COLO829 (cell line): ENCODE measurements at regions not wholly inside any gene's neighbourhood (a gene's known extent, or its start where the extent isn't known, plus 50 kb on each side); places are given as distances from the start of the nearest gene placed in this dataset.
"Not testable (repeated sequence)": the region's sequence is repeated elsewhere in the genome, so short reads cannot be mapped to it uniquely, and the experiment has no call there.

Source experiments
- DNase-seq: peaks from one replicate; pipeline ENCODE4 v3.0.0; 2012; ENCODE audit warnings: low spot score

DNA sequence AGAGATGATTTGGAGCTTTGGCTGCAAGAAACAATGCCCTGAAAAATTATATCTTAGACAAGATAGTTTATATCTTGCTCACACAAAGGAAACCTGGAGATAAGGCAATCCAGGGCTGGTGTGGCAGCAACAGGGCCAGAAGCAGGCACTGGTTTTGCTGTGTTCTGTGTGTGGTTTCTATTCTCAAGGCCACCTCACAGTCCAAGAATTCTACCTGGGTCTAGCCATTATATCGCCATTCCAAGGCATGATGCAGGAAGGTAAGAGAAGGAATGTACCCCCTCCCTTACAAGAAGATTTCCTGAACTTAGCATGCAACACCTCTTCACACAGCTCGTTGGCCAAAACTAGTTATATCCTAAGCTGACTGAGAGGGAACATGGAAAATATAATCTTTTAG, 74.5 kb upstream of the MEGF10 start:
- DNase-seq = no peak

DNA sequence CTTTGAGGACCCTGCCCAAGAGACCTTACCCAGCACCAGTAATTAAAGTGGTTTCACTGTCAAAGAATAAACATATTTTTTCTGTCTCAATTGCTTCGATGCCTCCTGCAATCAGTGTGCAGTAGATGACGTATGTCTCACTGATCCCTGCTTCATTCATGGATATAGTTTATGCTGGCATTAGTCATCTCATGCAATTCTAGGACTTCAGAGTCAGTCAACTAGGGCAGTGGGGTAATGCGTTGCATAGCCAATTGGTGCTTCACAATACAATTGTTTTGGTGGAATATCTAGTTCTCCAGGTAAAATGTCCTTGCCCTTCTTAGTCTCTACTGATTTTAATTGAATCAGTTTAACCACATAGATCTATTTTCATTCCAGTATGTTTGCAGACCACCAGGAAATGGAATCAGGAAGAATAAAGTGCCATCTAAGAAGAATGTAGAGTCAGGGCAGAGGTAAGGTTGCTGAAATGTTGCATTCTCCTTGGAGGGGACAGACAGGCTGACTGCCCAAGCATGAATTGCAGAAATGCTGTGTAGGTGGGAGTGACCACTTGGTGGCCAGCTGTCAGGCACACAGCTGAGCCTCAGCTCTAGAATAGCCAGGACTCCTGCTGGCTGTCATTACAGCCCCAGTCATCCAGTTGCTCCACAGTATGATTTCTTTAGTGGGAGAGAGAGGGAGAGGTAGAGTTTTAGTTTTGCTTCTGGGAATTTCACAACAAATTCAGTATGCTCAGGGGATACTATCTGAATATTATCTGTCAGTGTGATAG, 73.5 kb upstream of the MEGF10 start:
- DNase-seq = no peak

DNA sequence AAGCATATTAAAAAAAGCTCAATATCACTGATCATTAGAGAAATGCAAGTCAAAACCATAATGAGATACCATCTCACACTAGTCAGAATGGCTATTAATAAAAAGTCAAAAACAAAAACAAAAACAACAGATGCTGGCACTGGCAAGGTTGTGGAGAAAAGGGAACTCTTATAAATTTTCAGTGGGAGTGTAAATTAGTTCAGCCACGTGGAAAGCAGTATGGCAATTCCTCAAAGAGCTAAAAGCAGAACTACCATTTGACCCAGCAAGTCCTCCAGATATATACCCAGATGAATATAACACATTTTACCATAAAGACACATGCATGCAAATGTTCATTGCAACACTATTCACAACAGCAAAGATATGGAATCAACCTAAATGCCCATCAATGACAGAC, 68.7 kb upstream of the MEGF10 start:
- DNase-seq = not testable (repeated sequence)

DNA sequence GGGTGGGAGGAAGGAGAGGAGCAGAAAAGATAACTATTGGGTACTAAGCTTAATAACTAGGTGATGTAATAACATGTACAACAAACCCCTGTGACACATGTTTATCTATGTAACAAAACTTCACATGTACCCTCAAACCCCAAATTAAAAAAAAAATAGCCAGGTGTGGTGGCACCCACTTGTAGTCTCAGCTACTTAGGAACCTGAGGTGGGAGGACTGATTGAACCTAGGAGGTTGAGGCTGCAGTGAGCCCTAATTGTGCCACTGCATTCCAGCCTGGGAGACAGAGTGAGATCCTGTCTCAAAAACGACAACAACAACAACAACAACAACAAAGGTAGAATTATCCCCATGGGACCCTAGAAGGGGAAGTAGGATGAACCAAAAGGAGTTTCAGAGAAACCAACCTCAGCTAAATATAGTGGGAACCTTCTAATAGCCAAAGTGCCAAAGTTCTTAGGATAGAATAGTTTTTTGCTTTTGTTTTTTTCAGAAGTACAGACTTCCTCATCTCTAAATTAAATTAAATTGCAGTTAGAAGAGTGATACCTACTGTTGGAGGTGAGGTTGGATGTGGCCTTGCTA, 67.9 kb upstream of the MEGF10 start:
- DNase-seq = not testable (repeated sequence)

DNA sequence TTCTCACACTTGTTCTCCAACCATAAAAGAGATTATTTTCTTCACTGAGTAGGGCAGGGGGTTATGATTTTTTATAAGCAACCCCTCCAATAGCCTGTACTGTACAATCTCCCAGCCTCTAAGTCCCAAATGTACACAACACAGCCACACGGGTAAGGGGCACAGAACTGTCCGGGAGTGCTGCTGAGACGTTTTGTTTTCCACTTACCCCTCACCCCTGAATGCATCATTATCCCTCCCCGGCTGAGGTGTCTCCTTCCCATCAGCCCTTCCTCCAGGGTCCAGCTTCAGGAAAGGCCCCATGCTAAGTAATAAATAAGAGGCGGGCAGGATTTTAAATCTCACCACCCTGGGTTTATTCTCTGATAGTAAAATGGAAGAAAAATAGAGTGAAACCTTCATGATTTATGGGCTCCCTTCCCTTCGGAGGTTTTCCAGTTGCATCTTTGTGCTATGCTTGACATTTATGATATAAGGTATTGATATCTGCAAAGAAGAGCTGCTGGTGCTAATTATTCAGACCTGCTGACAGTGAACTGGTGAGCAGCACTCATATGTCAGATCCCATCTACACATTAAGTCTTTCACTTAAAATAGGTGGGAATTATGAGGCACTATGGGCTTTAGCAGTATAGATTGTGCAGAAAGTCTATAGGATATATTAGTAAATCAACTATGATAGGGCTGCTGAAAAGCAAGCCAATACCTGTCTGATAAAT, 67.2 kb upstream of the MEGF10 start:
- DNase-seq = no peak

DNA sequence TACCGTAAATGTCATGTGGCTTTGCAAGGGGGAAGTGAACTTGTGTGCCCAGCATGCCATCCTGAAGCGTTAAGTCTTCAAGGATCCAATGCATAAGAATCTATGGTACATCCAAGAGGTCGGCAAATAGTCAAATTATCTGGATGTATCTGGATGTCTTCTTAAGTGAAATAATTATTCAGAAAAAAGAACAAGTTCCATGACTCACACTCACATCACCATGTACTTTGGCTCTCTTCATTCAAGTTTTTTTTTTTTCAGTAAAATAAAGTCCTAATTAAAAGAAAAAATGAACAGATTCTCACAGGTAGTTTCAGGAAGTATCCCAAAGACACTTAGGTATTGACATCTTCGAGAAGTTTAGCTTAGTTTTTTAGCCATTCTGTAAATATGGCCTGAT, 62.7 kb upstream of the MEGF10 start:
- DNase-seq = no peak

DNA sequence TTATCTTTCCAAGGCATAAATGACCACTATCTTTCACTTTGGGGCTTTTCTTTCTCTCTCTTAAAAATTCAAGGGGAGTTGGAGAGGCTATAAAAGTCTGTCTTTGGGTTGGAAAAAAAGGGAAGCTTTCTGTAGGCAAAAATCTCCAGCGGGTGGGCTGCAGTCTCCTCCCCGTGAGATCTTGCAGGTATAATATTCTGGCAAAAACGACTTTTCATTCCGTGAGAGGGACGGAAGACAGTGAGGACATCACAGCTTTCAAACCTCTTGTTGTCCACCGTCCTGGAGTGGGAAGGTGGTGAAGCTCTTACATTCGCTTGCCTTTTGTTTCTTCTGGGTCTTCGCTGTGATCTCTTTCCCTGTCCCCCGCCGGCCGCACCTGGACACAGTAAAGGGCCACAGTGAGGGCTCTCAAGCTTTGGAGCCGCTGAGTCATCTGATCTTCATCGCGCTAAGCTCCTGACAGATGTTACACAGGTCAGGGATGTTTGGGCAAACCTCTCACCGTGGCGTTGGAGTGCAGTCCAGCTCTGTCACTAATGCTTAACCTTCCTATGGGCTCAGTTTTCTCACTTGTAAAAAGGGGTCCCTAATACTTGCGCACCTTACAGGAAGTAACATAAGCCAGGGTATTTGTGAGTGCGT, 61.9 kb upstream of the MEGF10 start:
- no peak for DNase-seq

DNA sequence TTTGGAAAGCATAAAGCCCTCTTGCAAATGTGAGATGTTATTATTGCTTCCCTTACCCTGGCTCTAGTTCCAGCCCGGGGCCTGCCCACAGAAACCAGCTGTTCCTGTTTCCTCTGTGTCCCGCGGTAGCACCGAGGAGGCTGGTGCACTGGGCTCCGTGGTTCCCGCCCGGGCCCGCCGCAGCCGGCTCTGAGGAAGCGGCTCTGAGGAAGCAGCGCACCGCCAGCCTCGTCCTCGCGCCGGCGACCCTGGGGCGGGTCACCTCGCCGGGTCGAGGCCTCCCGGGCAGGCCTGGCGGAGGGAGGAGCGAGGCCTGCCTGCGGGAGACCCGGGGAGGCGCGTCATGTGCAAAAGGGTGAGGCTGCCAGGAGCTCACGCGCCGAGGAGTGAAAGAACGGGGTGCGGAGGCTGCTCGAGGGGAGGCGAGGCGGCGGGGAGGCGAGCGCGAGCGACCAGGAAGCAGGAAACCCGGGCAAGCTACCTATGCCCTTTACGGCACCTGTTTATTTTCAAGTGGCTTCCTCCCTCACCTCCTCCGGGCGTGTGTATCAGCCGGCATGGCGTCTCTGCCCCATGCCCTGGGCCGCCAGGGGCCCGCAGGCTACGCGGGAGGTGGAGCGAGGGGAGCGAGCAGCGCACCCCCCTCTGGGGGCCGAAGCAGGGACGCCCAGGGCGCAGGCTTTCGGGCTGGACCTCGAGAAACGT, 61.3 kb upstream of the MEGF10 start:
- no peak for DNase-seq

DNA sequence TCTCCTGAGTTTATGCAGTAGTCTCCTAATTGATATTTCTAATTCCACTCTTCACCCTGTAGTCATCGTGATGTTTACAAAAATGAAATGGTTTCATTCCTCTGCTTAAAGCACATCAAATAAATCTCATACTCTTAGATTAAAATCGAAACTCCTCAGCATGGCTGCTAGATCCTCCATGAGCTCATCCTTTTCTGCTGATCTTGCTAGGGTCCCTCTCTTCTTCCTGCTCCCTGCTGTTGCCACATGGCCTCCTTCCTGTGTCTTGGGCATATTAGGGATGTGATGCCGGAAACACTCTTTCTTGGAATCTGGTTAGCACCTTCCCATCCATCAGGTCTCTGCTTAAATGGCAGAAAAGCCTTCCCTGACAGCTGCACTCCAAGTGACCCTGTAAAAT, 59.5 kb upstream of the MEGF10 start:
- DNase-seq = no peak

DNA sequence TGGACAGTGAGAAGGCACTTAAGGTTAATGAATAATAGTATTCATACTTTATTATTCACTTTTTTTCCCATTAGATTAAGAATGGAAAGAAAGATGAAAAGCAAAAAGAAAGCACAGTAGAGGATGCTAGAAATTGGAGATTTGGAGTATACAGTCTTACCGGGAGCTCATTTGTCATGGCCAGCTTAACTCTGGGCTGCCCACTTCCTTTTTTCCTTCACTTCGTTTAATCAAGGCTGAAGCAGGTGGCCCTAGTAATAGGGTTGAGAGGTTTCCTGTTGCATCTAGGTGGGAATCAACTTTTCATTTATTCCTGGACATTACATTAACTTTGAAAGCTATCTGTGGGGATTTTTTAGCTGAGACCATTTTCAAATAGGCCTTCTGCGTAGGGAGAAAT, 57.0 kb upstream of the MEGF10 start:
- no peak for DNase-seq

DNA sequence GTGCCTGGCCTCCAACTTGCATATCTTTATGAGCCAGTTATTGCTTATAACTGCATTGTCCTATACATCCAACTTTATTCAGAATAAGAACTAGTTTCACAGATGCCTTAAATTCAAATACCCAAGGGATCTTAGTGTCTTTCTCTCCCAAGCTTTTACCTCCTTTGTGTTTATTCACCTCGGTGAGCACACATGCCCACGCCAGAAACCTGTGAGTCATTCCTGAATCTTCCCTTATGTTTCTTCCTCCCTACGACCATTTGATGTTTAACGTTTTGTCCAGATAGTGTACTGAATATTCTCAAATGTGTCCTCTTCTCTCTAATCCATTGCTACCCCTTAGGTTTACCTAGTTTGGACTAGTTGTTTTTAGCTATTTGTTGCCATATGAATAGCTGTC, 55.5 kb upstream of the MEGF10 start:
- no peak for DNase-seq

DNA sequence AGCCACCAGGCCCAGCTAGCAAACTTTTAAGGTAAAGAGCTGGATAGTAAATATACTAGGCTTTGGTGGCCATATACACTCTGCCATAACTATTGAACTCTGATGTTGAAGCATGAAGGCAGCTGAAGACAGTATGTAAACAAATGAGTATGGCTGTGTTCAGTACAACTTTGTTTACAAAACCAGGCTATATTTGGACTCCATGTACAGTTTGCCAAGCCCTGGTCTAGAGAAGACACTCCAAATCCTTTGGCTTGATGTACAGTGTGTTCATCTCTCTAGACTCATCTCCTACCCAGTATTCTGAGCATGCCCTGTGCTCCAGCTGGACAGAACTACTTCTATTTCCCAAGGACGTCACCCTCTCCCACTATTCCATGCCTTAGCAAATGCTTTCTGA, 54.3 kb upstream of the MEGF10 start:
- no peak for DNase-seq
